NB4 (cell line): ENCODE measurements at regions not wholly inside any gene's neighbourhood (a gene's known extent, or its start where the extent isn't known, plus 50 kb on each side); places are given as distances from the start of the nearest gene placed in this dataset.
"Not testable (repeated sequence)": the region's sequence is repeated elsewhere in the genome, so short reads cannot be mapped to it uniquely, and the experiment has no call there.

Experiments
- POLR2A ChIP-seq: IDR thresholded peaks from 2 replicates; pipeline ENCODE4 v1.6.1; 2011; ENCODE audit warnings: mild to moderate bottlenecking; ENCODE audit not compliant: insufficient read length; ENCODE audit errors: extremely low read depth
- TF ChIP-seq, protein P1 (sequence below): IDR thresholded peaks from one replicate; pipeline ENCODE4 v1.5.1; 2012; ENCODE audit warnings: low read depth, low read length

GRCh38 chrX:125255759-125256158, 63.9 kb upstream of the TEX13C start:
- TF ChIP-seq, protein P1, sequence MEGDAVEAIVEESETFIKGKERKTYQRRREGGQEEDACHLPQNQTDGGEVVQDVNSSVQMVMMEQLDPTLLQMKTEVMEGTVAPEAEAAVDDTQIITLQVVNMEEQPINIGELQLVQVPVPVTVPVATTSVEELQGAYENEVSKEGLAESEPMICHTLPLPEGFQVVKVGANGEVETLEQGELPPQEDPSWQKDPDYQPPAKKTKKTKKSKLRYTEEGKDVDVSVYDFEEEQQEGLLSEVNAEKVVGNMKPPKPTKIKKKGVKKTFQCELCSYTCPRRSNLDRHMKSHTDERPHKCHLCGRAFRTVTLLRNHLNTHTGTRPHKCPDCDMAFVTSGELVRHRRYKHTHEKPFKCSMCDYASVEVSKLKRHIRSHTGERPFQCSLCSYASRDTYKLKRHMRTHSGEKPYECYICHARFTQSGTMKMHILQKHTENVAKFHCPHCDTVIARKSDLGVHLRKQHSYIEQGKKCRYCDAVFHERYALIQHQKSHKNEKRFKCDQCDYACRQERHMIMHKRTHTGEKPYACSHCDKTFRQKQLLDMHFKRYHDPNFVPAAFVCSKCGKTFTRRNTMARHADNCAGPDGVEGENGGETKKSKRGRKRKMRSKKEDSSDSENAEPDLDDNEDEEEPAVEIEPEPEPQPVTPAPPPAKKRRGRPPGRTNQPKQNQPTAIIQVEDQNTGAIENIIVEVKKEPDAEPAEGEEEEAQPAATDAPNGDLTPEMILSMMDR: not testable (repeated sequence)
- not testable (repeated sequence) for TF ChIP-seq POLR2A
